ENCODE measurements at regions not wholly inside any gene's neighbourhood (a gene's known extent, or its start where the extent isn't known, plus 50 kb on each side); places are given as distances from the start of the nearest gene placed in this dataset.

- no peaks in the 10 kb centered on the region for H3K9me3 ChIP-seq (ENCODE audit: low read length)
- H3K79me2 ChIP-seq (ENCODE audit: insufficient read depth, low read length): no peaks in the 10 kb centered on the region
- ChIA-PET CTCF (ENCODE audit: low intra/inter-chr PET ratio, low total read pairs) (interaction anchor here (1.7 to 2.3 kb wide), 2 partner anchors 188 to 254 kb away, joined by 10 read pairs; no protein-coding TSS in a partner anchor), POLR2A (no interaction called here)
- in situ Hi-C loops (cut with HindIII; ENCODE audit: extremely low pct_ligation_motif_present, low pct_unique_long_range_greater_than_20kb): loop anchor here (5.0 kb wide), 1 partner anchor 253 kb away; no protein-coding TSS in a partner anchor
- H3K27me3 ChIP-seq (ENCODE audit: control insufficient read depth in 1 of 2, insufficient read depth in 2 of 2, low read length in 2 of 2): no peaks in the 10 kb centered on the region
- H3K4me2 ChIP-seq (ENCODE audit: low read depth, low read length): no peak overlapping the region
- intact Hi-C loops (cut with micrococcal nuclease; ENCODE audit: unreplicated experiment): loop anchor here (1.0 kb wide), 2 partner anchors 33 to 188 kb away; no protein-coding TSS in a partner anchor
- no peaks in the 10 kb centered on the region for H3K4me1 ChIP-seq (ENCODE audit: insufficient read depth, low read length)
- peak; percentile 28 for FAIRE-seq
- H3K36me3 ChIP-seq (replicated peaks in 1 of 2; ENCODE audit: control insufficient read depth in 1 of 2, insufficient read depth in 2 of 2, low read length in 2 of 2): no peaks in the 10 kb centered on the region
- H3K27ac ChIP-seq (ENCODE audit: extremely low read length, insufficient read depth, low read length): no peak overlapping the region
- H3K4me3 ChIP-seq (replicated peaks in 1 of 3; ENCODE audit: insufficient read depth in 1 of 3, low read depth in 2 of 3, low read length in 3 of 3): no peak overlapping the region
- peak; percentile 60 for TF ChIP-seq CTCF (CRISPR knock-in tag; IDR thresholded peaks at IDR 0.05)
- peak; percentile 24; the same call in 1 of the 2 replicates for TF ChIP-seq STAG1 (CRISPR knock-in tag; IDR thresholded peaks at IDR 0.05)
- peak; percentile 76 for TF ChIP-seq SMC3 (IDR thresholded peaks at IDR 0.05; ENCODE audit: low read length)
- TF ChIP-seq SRSF4 (IDR thresholded peaks at IDR 0.05; ENCODE audit: low read depth, low read length, poor library complexity, severe bottlenecking): no peak
- no TSS peak for BruUV-seq (replicated peaks)
- H2AFZ ChIP-seq (ENCODE audit: low read length): no peak overlapping the region
- WGBS (ENCODE audit: low lambda C conversion rate): 2% methylated on average over 4 of the region's 4 CpGs
- DNase-seq (ENCODE audit: low spot score): peak; percentile 6
- no peaks in the 10 kb centered on the region for H4K20me1 ChIP-seq (ENCODE audit: insufficient read depth, low read length)
- H3K9ac ChIP-seq (ENCODE audit: insufficient read depth, low read depth, low read length): no peak overlapping the region
- ATAC-seq: peak; percentile 88
These were observed 138.9 kb upstream of the COL8A1 start for GRCh38 chr3:99499235-99500158.

All from HepG2 (cell line).